ENCODE measurements at regions not wholly inside any gene's neighbourhood (a gene's known extent, or its start where the extent isn't known, plus 50 kb on each side); places are given as distances from the start of the nearest gene placed in this dataset.

- no peak overlapping the region for H3K4me3 ChIP-seq (ENCODE audit: low read depth, low read length)
- no peak for TF ChIP-seq CTCF (IDR thresholded peaks at IDR 0.05; ENCODE audit: low read depth, low read length)
These were observed 91.4 kb upstream of the ASAP2 start for GRCh38 chr2:9115229-9115628.

- H3K4me3 ChIP-seq (ENCODE audit: low read depth, low read length) = no peak overlapping the region
- TF ChIP-seq CTCF (IDR thresholded peaks at IDR 0.05; ENCODE audit: low read depth, low read length) = no peak
These were observed 92.2 kb upstream of the ASAP2 start for GRCh38 chr2:9114458-9114857.

GRCh38 chr2:9113916-9114315 lies 92.7 kb upstream of the ASAP2 start:
- no peak for TF ChIP-seq CTCF (IDR thresholded peaks at IDR 0.05; ENCODE audit: low read depth, low read length)
- no peak overlapping the region for H3K4me3 ChIP-seq (ENCODE audit: low read depth, low read length)

GRCh38 chr2:9113262-9113661 lies 93.3 kb upstream of the ASAP2 start:
- no peak for TF ChIP-seq CTCF (IDR thresholded peaks at IDR 0.05; ENCODE audit: low read depth, low read length)
- no peak overlapping the region for H3K4me3 ChIP-seq (ENCODE audit: low read depth, low read length)

GRCh38 chr2:9112079-9112721 lies 94.4 kb upstream of the ASAP2 start:
- TF ChIP-seq CTCF (IDR thresholded peaks at IDR 0.05; ENCODE audit: low read depth, low read length) = no peak

DNA sequence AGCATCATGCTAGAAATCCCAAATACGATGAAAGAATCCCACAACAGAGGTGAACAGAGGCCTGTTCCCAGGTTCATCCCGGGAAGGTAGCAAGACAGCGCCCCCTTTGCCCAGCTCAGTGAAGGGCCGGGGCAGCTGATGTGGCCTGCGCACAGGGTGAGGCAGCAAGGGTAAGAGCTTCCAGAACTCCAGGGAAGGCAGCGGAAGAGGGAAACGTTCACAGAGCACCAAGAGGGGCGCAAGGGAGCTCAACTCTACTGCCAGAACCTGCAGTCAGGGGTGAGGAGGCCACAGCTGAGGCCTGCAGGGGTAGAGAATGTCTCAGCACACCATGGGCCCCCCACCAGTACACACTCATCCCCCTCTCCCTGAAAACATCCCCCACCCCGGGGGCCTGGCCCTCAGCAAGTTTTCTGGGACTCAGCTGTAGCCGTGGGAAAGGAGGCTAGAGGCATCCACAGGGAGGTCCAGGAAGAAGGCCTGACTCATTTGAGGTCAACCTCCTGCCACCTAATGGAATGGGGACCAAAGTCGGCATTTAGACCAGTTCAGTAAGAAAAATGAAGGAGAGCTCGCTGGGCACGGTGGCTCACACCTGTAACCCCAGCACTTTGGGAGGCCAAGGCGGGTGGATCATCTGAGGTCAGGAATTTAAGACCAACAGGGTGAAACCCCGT lies 95.6 kb upstream of the ASAP2 start:
- no peak for TF ChIP-seq CTCF (IDR thresholded peaks at IDR 0.05; ENCODE audit: low read depth, low read length)
- no peak overlapping the region for H3K4me3 ChIP-seq (ENCODE audit: low read depth, low read length)

More at GRCh38 chr2:9112079-9112721, 94.4 kb upstream of the ASAP2 start:
- H3K4me3 ChIP-seq (ENCODE audit: low read depth, low read length) = no peak overlapping the region

DNA sequence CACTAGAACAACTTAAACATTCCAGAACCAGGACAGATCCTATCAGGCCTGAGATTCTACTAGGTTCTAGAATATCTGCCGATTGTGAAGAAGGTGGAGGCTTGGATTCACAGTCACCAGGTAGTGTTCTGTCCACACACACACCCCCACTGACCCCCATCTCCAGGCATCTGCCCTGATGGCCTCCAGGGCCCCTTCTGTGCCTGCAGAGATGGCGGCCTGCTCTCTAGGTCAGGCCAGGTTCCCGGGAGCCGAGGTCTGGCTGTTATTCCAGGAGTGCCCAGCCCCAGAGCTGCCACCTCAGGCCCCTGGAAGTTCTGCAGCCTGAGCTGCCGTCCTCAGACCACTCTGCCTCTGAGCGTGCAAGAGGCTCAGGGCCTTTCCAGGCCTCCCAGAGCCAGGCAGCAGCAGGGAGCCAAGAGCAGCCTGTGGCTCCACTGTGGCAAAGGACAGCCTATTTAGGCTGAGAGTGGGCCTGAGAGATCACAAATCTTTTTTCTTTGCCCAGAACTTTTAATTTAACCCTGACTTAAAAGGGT lies 96.2 kb upstream of the ASAP2 start:
- TF ChIP-seq CTCF (IDR thresholded peaks at IDR 0.05; ENCODE audit: low read depth, low read length) = no peak
- H3K4me3 ChIP-seq (ENCODE audit: low read depth, low read length) = no peak overlapping the region
